H9 (cell line): ENCODE measurements at regions not wholly inside any gene's neighbourhood (a gene's known extent, or its start where the extent isn't known, plus 50 kb on each side); places are given as distances from the start of the nearest gene placed in this dataset.

ENCODE experiments used
- DNase-seq: peaks from one replicate; pipeline ENCODE4 v3.0.0-alpha.2; 2017
- H2AFZ ChIP-seq: one replicate; pipeline ENCODE4 v1.6.1; 2013; ENCODE audit warnings: mild to moderate bottlenecking, low read length, control low read depth, moderate library complexity
- H2AK5ac ChIP-seq: 2 replicates; pipeline ENCODE4 v1.6.1; 2013; ENCODE audit warnings: low read length, control low read depth, mixed read lengths; ENCODE audit not compliant: insufficient read length
- H2BK120ac ChIP-seq: one replicate; pipeline ENCODE4 v1.6.1; 2013; ENCODE audit warnings: low read depth, mild to moderate bottlenecking, low read length, control low read depth, inconsistent platforms; ENCODE audit not compliant: poor library complexity, severe bottlenecking
- H2BK12ac ChIP-seq: 2 replicates; pipeline ENCODE4 v1.6.1; 2013; ENCODE audit warnings: low read length, control low read depth, mixed read lengths, low read depth; ENCODE audit not compliant: insufficient read length
- H2BK15ac ChIP-seq: 2 replicates; pipeline ENCODE4 v1.6.1; 2013; ENCODE audit warnings: low read depth, low read length, control low read depth
- H2BK20ac ChIP-seq: one replicate; pipeline ENCODE4 v1.6.1; 2013; ENCODE audit warnings: low read depth, mild to moderate bottlenecking, low read length, control low read depth, inconsistent platforms; ENCODE audit not compliant: poor library complexity, severe bottlenecking
- H2BK5ac ChIP-seq: 2 replicates; pipeline ENCODE4 v1.6.1; 2013; ENCODE audit warnings: low read length, control low read depth, mixed read lengths; ENCODE audit not compliant: insufficient read length
- H3K14ac ChIP-seq: 2 replicates; pipeline ENCODE4 v1.6.1; 2013; ENCODE audit warnings: low read length, control low read depth; ENCODE audit not compliant: insufficient read depth
- H3K18ac ChIP-seq: 2 replicates; pipeline ENCODE4 v1.6.1; 2013; ENCODE audit warnings: low read depth, mild to moderate bottlenecking, mixed read lengths, low read length, control low read depth; ENCODE audit not compliant: insufficient read length
- H3K23ac ChIP-seq: 2 replicates; pipeline ENCODE4 v1.6.1; 2013; ENCODE audit warnings: low read length, control low read depth, mixed read lengths, low read depth; ENCODE audit not compliant: insufficient read length
- H3K23me2 ChIP-seq: 2 replicates; pipeline ENCODE4 v1.6.1; 2013; ENCODE audit warnings: low read depth, mild to moderate bottlenecking, mixed read lengths, low read length, control low read depth; ENCODE audit not compliant: insufficient read length, poor library complexity, severe bottlenecking
- H3K27ac ChIP-seq: 2 replicates; pipeline ENCODE4 v1.5.1; 2013; ENCODE audit warnings: low read length, control low read depth, mixed read lengths, low read depth; ENCODE audit not compliant: insufficient read length
- H3K27me3 ChIP-seq: 2 replicates; pipeline ENCODE4 v1.6.1; 2013; ENCODE audit warnings: low read length, control low read depth, inconsistent platforms; ENCODE audit not compliant: insufficient read depth
- H3K4ac ChIP-seq: 2 replicates; pipeline ENCODE4 v1.6.1; 2013; ENCODE audit warnings: low read depth, mild to moderate bottlenecking, control low read depth, inconsistent platforms, low read length, moderate library complexity
- H3K4me1 ChIP-seq: 2 replicates; pipeline ENCODE4 v1.6.1; 2013; ENCODE audit warnings: low read length, control low read depth, inconsistent platforms; ENCODE audit not compliant: insufficient read depth
- H3K4me2 ChIP-seq: 2 replicates; pipeline ENCODE4 v1.6.1; 2013; ENCODE audit warnings: low read length, control low read depth, mixed read lengths; ENCODE audit not compliant: insufficient read length, insufficient read depth
- H3K56ac ChIP-seq: 2 replicates; pipeline ENCODE4 v1.6.1; 2013; ENCODE audit warnings: low read depth, mild to moderate bottlenecking, mixed read lengths, low read length, control low read depth; ENCODE audit not compliant: insufficient read length
- H3K79me1 ChIP-seq: 2 replicates; pipeline ENCODE4 v1.6.1; 2013; ENCODE audit warnings: low read depth, mild to moderate bottlenecking, moderate library complexity, low read length, control low read depth, inconsistent platforms; ENCODE audit not compliant: insufficient read depth, poor library complexity, severe bottlenecking
- H3K79me2 ChIP-seq: 2 replicates; pipeline ENCODE4 v1.6.1; 2013; ENCODE audit warnings: low read length, control low read depth, inconsistent platforms; ENCODE audit not compliant: insufficient read depth
- H3K9ac ChIP-seq: 2 replicates; pipeline ENCODE4 v1.6.1; 2013; ENCODE audit warnings: low read length, control low read depth, mixed read lengths; ENCODE audit not compliant: insufficient read length; ENCODE audit errors: extremely low read depth
- H3K9me3 ChIP-seq: one replicate; pipeline ENCODE4 v1.6.1; 2013; ENCODE audit warnings: low read depth, low read length, inconsistent platforms; ENCODE audit not compliant: control insufficient read depth
- H3T11ph ChIP-seq: one replicate; pipeline ENCODE4 v1.6.1; 2013; ENCODE audit warnings: mild to moderate bottlenecking, low read length, control low read depth, inconsistent platforms
- H4K20me1 ChIP-seq: one replicate; pipeline ENCODE4 v1.6.1; 2013; ENCODE audit not compliant: control insufficient read depth, insufficient read length, insufficient read depth
- H4K5ac ChIP-seq: 2 replicates; pipeline ENCODE4 v1.6.1; 2013; ENCODE audit warnings: low read depth, mild to moderate bottlenecking, mixed read lengths, low read length, control low read depth; ENCODE audit not compliant: insufficient read length
- H4K8ac ChIP-seq: replicated peaks from 2 replicates; pipeline ENCODE4 v1.6.1; 2013; ENCODE audit warnings: low read length, control low read depth, mixed read lengths, low read depth; ENCODE audit not compliant: insufficient read length
- H4K91ac ChIP-seq: 2 replicates; pipeline ENCODE4 v1.6.1; 2013; ENCODE audit warnings: low read depth, mild to moderate bottlenecking, moderate library complexity, mixed read lengths, low read length, control low read depth; ENCODE audit not compliant: insufficient read length
- H3K27ac Mint-ChIP-seq, 3 experiments: 2 replicates in 2 of 3; 3 replicates in 1 of 3; pipeline ENCODE4 v1.8.0; 2020 to 2021; ENCODE audit warnings: mixed read lengths in 3 of 3, mild to moderate bottlenecking in 1 of 3, moderate library complexity in 1 of 3
- H3K27me3 Mint-ChIP-seq: 2 replicates; pipeline ENCODE4 v1.8.0; 2021; ENCODE audit warnings: low read depth, mild to moderate bottlenecking, moderate library complexity, mixed read lengths
- H3K36me3 Mint-ChIP-seq, 3 experiments: 2 replicates in 2 of 3; 3 replicates in 1 of 3; pipeline ENCODE4 v1.8.0; 2020 to 2021; ENCODE audit warnings: low read depth in 3 of 3, mixed read lengths in 3 of 3; ENCODE audit not compliant: insufficient read depth in 1 of 3
- H3K4me1 Mint-ChIP-seq, 2 experiments: 2 replicates each; pipeline ENCODE4 v1.8.0; 2020; ENCODE audit warnings: mixed read lengths in 2 of 2
- H3K4me3 Mint-ChIP-seq, 2 experiments: 2 replicates in 1 of 2; 3 replicates in 1 of 2; pipeline ENCODE4 v1.8.0; 2020 to 2021; ENCODE audit warnings: mild to moderate bottlenecking in 2 of 2, mixed read lengths in 2 of 2, moderate library complexity in 1 of 2
- H3K9me3 Mint-ChIP-seq, 2 experiments: 2 replicates in 1 of 2; 3 replicates in 1 of 2; pipeline ENCODE4 v1.8.0; 2020; ENCODE audit warnings: mild to moderate bottlenecking in 2 of 2, mixed read lengths in 2 of 2, moderate library complexity in 1 of 2
- WGBS: extraction: QIAGEN DNeasy Blood & Tissue Kit; methylation state at CpG from one replicate; pipeline ENCODE4 v1.1.7; 2013; ENCODE audit warnings: missing lambda C conversion rate, low lambda C conversion rate, mixed read lengths; ENCODE audit not compliant: insufficient read length; ENCODE audit errors: extremely low coverage; 5-methylcytosine and 5-hydroxymethylcytosine counted together
- TF ChIP-seq, protein P1 (sequence below): fragments of 200-600 bp; sonication (generic); conservative IDR thresholded peaks from 3 replicates; pipeline ENCODE4 v1.8.0; 2021; ENCODE audit warnings: antibody characterized with exemption, mild to moderate bottlenecking

DNA sequence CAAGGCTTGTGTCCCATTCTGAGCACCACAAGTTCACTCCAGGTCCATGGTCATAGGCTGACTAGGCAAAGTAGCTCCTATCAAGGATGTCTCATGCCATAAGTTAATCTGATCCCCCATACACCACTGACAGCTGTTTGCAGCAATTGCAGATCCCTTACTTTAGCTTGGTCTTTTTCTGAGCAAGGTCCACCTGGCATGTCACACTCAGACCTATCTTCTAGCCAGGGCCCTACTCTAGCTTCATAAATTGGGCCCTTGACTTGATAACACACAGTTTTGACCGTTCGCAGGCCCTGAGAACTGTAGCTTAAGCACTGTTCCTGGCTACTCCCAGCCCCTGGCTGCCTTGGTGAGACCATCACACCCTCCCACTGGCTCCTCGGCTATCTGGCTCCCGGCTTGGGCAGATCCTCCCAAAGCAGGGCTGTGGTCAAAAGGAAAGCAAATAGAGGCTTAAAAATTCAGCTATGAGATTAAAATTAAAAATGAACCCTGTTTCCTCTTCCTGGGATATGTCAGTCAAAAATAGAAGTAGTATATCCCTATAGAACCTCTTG is 427.4 kb downstream of the RAB28 start:
- Histone ChIP-seq H3K79me2 (no peaks in the 10 kb centered on the region), H2BK5ac (no peak overlapping the region), H4K20me1 (no peaks in the 10 kb centered on the region), H3K27me3 (no peaks in the 10 kb centered on the region), H3K56ac (no peak overlapping the region), H2BK20ac (no peak overlapping the region), H3K23me2 (no peaks in the 10 kb centered on the region), H4K8ac (no peak overlapping the region), H4K91ac (no peak overlapping the region), H3K4ac (no peak overlapping the region), H2BK15ac (no peak overlapping the region; the same call in 1 of the 2 replicates), H2AFZ (no peak overlapping the region), H2AK5ac (no peak overlapping the region), H2BK12ac (no peak overlapping the region), H3K18ac (no peak overlapping the region), H3K23ac (no peak overlapping the region), H3K4me2 (no peak overlapping the region), H3K79me1 (no peaks in the 10 kb centered on the region), H3K14ac (no peak overlapping the region), H3T11ph (no peak overlapping the region), H3K9ac (no peak overlapping the region), H3K9me3 (no peaks in the 10 kb centered on the region), H3K27ac (no peak overlapping the region), H4K5ac (no peak overlapping the region), H2BK120ac (no peak overlapping the region), H3K4me1 (no peaks in the 10 kb centered on the region)
- TF ChIP-seq, protein P1, sequence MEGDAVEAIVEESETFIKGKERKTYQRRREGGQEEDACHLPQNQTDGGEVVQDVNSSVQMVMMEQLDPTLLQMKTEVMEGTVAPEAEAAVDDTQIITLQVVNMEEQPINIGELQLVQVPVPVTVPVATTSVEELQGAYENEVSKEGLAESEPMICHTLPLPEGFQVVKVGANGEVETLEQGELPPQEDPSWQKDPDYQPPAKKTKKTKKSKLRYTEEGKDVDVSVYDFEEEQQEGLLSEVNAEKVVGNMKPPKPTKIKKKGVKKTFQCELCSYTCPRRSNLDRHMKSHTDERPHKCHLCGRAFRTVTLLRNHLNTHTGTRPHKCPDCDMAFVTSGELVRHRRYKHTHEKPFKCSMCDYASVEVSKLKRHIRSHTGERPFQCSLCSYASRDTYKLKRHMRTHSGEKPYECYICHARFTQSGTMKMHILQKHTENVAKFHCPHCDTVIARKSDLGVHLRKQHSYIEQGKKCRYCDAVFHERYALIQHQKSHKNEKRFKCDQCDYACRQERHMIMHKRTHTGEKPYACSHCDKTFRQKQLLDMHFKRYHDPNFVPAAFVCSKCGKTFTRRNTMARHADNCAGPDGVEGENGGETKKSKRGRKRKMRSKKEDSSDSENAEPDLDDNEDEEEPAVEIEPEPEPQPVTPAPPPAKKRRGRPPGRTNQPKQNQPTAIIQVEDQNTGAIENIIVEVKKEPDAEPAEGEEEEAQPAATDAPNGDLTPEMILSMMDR: no peak
- peaks cover 3 to 6% of the 10 kb centered on the region in 2 experiments; a peak in 1 of 4 replicates for H3K4me1 Mint-ChIP-seq
- peak overlapping the region in 1 of 3 experiments; percentile 60; a peak in 1 of 7 replicates for H3K27ac Mint-ChIP-seq
- no CpG with 5 or more reads among the region's 4 CpGs for WGBS
- no peaks in the 10 kb centered on the region for H3K27me3 Mint-ChIP-seq
- H3K9me3 Mint-ChIP-seq: no peaks in the 10 kb centered on the region
- no peak for DNase-seq
- no peak overlapping the region for H3K4me3 Mint-ChIP-seq
- H3K36me3 Mint-ChIP-seq: no peaks in the 10 kb centered on the region
